HG02840 (cell line): ENCODE measurements at regions not wholly inside any gene's neighbourhood (a gene's known extent, or its start where the extent isn't known, plus 50 kb on each side); places are given as distances from the start of the nearest gene placed in this dataset.
A peak's percentile ranks its signal among the peaks of the same experiment; 100 is the strongest.
"Not testable (repeated sequence)": the region's sequence is repeated elsewhere in the genome, so short reads cannot be mapped to it uniquely, and the experiment has no call there.

Experiments
- ATAC-seq: cut with Tn5 transposase; IDR thresholded peaks from one replicate; pipeline ENCODE4 v1.9.1; 2021; ENCODE audit warnings: mild to moderate bottlenecking, moderate library complexity, moderate number of reproducible peaks; ENCODE audit not compliant: unreplicated experiment, low FRiP score

GRCh38 chr5:60519372-60519771 lies 180.6 kb downstream of the DEPDC1B start:
- ATAC-seq = no peak

- ATAC-seq = no peak
Measured at GRCh38 chr5:60517850-60518249, 182.1 kb downstream of the DEPDC1B start.

GRCh38 chr5:60517094-60517694 lies 182.8 kb downstream of the DEPDC1B start:
- no peak for ATAC-seq

- no peak for ATAC-seq
Measured at GRCh38 chr5:60516688-60517087, 183.3 kb downstream of the DEPDC1B start.

- no peak for ATAC-seq
Measured at GRCh38 chr5:60514152-60514551, 185.8 kb downstream of the DEPDC1B start.

- ATAC-seq = no peak
Measured at GRCh38 chr5:60512117-60512516, 187.8 kb downstream of the DEPDC1B start.

- ATAC-seq = no peak
Measured at GRCh38 chr5:60510663-60511062, 189.3 kb downstream of the DEPDC1B start.

GRCh38 chr5:60510049-60510448 lies 189.9 kb downstream of the DEPDC1B start:
- no peak for ATAC-seq

- ATAC-seq = no peak
Measured at GRCh38 chr5:60509519-60509918, 190.4 kb downstream of the DEPDC1B start.

- no peak for ATAC-seq
Measured at GRCh38 chr5:60507687-60508086, 192.3 kb downstream of the DEPDC1B start.

- no peak for ATAC-seq
Measured at GRCh38 chr5:60505373-60506171, 194.4 kb downstream of the DEPDC1B start.

- ATAC-seq = peak; percentile 80
Measured at GRCh38 chr5:60504342-60504741, 195.6 kb downstream of the DEPDC1B start.

- peak; percentile 82 for ATAC-seq
Measured at GRCh38 chr5:60503771-60504170, 196.2 kb downstream of the DEPDC1B start.

- ATAC-seq = no peak
Measured at GRCh38 chr5:60497706-60498500, 202.1 kb downstream of the DEPDC1B start.

GRCh38 chr5:60495644-60496520 lies 204.1 kb downstream of the DEPDC1B start:
- ATAC-seq = no peak

GRCh38 chr5:60494635-60495034 lies 205.3 kb downstream of the DEPDC1B start:
- ATAC-seq = peak; percentile 68

GRCh38 chr5:60494144-60494543 lies 205.8 kb downstream of the DEPDC1B start:
- no peak for ATAC-seq

- no peak for ATAC-seq
Measured at GRCh38 chr5:60493372-60493771, 206.6 kb downstream of the DEPDC1B start.

GRCh38 chr5:60492958-60493357 lies 207.0 kb downstream of the DEPDC1B start:
- no peak for ATAC-seq

- ATAC-seq = not testable (repeated sequence)
Measured at GRCh38 chr5:60492358-60492757, 207.6 kb downstream of the DEPDC1B start.
